GM06990 (cell line): ENCODE measurements at regions not wholly inside any gene's neighbourhood (a gene's known extent, or its start where the extent isn't known, plus 50 kb on each side); places are given as distances from the start of the nearest gene placed in this dataset.

ENCODE experiments used
- DNase-seq: peaks from one replicate; pipeline ENCODE4 v3.0.0-alpha.2; 2011; ENCODE audit not compliant: insufficient read length; ENCODE audit errors: extremely low read depth
- H3K27me3 ChIP-seq: replicated peaks from 2 replicates; pipeline ENCODE4 v1.6.0; 2011; ENCODE audit warnings: low read length; ENCODE audit not compliant: control insufficient read depth, insufficient read depth
- H3K36me3 ChIP-seq: 2 replicates; pipeline ENCODE4 v1.5.1; 2011; ENCODE audit warnings: low read length; ENCODE audit not compliant: control insufficient read depth, insufficient read depth
- H3K4me3 ChIP-seq: replicated peaks from 2 replicates; pipeline ENCODE4 v1.5.1; 2011; ENCODE audit warnings: low read depth, mild to moderate bottlenecking, control low read depth, low read length
- TF ChIP-seq, protein P1 (sequence below): IDR thresholded peaks from 2 replicates; pipeline ENCODE4 v1.5.1; 2011; ENCODE audit warnings: low read length, control low read depth, mild to moderate bottlenecking, inconsistent platforms; ENCODE audit not compliant: insufficient read depth, poor library complexity, severe bottlenecking

DNA sequence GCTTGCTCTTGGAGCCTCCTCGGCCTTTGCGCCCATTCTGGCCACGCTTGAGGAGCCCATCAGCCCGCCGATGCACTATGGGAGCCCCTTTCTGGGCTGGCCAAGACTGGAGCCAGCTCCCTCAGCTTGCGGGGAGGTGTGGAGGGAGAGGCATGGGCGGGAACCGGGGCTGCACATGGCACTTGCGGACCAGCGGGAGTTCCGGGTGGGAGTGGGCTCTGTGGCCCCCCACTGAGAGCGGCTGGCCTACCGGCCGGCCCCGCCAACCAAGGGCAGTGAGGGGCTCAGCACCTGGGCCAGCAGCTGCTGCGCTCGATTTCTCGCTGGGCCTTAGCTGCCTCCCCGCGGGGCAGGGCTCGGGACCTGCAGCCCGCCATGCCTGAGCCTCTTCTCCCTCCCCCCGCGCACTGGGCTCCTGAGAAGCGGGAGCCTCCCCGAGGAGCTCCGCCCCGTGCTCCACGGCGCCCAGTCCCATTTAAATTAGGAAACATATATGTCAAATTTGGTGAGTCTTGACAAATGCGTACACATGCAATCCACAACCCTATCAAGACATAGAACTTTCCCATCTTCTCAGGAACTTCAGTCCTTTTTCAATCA lies 97.6 kb upstream of the CNTN3 start:
- TF ChIP-seq, protein P1, sequence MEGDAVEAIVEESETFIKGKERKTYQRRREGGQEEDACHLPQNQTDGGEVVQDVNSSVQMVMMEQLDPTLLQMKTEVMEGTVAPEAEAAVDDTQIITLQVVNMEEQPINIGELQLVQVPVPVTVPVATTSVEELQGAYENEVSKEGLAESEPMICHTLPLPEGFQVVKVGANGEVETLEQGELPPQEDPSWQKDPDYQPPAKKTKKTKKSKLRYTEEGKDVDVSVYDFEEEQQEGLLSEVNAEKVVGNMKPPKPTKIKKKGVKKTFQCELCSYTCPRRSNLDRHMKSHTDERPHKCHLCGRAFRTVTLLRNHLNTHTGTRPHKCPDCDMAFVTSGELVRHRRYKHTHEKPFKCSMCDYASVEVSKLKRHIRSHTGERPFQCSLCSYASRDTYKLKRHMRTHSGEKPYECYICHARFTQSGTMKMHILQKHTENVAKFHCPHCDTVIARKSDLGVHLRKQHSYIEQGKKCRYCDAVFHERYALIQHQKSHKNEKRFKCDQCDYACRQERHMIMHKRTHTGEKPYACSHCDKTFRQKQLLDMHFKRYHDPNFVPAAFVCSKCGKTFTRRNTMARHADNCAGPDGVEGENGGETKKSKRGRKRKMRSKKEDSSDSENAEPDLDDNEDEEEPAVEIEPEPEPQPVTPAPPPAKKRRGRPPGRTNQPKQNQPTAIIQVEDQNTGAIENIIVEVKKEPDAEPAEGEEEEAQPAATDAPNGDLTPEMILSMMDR, result no peak
- Histone ChIP-seq H3K4me3 (no peak overlapping the region), H3K27me3 (no peaks in the 10 kb centered on the region), H3K36me3 (no peaks in the 10 kb centered on the region)
- DNase-seq, result no peak

DNA sequence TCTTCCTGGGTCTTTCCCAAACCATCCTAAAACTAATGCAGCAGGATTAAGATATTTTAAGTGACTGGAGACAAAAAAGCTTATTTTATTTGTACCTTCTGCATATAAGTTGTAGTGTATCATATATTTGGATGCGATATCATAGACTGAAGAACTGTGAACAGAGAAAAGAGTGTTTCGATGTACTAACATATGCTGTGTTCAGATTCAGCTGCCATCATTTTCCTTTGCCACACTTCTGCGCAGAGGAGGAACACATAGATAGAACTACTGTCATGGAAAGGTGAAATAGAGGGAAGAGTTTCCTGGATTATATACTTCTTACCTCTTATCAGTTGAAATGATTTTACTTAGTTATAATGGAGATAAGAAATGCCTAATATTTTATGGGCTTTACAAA lies 95.5 kb upstream of the CNTN3 start:
- no peaks in the 10 kb centered on the region for H3K27me3 ChIP-seq
- no peak overlapping the region for H3K4me3 ChIP-seq
- no peak for DNase-seq
- no peaks in the 10 kb centered on the region for H3K36me3 ChIP-seq
- TF ChIP-seq, protein P1, result no peak

DNA sequence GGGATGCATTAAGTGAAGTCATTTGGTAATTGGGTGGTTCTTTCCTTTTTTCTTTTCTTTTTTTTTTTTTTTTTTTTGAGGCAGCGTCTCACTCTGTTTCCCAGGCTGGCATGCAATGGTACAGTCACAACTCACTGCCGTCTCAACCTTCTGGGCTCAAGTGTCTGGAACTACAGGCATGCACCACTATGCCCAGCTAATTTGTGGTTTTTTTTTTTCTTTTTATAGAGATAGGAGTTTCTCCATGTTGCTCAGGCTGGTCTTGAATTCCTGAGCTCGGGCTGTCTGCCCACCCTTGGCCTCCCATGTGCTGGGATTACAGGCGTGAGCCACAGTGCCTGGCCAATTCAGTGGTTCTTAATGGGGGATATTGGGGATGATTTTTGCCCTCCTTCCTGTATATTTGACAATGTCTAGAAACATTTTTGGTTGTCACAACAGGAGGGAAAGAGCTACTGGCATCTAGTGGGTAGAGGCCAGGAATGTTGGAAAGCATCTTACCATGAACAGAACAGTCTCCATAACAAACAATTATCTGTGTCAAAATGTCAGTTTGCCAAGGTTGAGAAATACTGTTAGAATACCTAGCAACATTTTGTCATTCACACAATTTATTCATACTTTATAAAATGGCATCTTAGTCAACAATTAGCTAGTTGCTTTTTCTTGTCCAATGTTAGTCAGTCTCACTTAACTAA lies 79.4 kb upstream of the CNTN3 start:
- H3K27me3 ChIP-seq, result no peaks in the 10 kb centered on the region
- no peak for DNase-seq
- H3K36me3 ChIP-seq, result no peaks in the 10 kb centered on the region
- H3K4me3 ChIP-seq, result no peak overlapping the region
- TF ChIP-seq, protein P1, result no peak

DNA sequence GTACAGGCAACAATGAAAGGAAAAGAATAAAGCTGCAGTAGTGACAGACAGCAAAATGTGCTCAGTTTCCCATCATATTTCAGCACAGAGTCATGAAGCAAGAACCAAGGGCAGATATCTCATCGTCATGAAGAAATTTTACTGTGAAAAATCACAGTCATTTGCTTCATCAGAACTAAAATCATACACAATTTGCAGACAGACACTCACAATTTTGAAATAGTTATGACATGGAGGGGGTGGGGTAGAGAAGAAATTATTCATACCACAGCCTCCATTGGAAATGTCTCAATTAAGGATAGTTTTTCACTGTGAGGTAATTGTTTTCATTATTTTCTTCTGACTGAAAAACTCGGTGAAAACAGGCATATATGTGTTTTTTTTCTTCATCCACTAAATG lies 78.8 kb upstream of the CNTN3 start:
- no peaks in the 10 kb centered on the region for H3K27me3 ChIP-seq
- H3K4me3 ChIP-seq, result no peak overlapping the region
- TF ChIP-seq, protein P1, result no peak
- no peaks in the 10 kb centered on the region for H3K36me3 ChIP-seq
- no peak for DNase-seq

DNA sequence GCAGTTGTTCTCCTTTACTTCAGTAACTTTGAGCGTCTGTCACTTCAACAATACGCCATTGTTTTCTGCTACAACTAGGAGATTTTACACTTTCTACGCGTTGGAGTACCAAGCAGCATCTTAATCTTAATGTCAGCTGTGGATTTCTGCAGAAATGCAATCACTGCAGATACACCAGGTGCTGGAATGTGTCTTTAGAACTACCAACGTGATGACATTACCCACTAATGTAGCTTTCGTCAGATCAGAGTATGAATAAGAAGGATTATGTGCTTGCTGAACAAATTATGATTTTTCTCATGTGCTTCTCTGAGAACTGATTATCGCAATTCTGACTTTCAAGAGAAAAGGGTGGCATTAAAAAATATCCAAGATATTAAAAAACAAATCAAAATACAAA lies 77.5 kb upstream of the CNTN3 start:
- TF ChIP-seq, protein P1, result no peak
- Histone ChIP-seq H3K4me3 (no peak overlapping the region), H3K27me3 (no peaks in the 10 kb centered on the region), H3K36me3 (no peaks in the 10 kb centered on the region)
- no peak for DNase-seq
